ENCODE measurements at regions not wholly inside any gene's neighbourhood (a gene's known extent, or its start where the extent isn't known, plus 50 kb on each side); places are given as distances from the start of the nearest gene placed in this dataset.

GRCh38 chr9:1554081-1555035, 460.8 kb upstream of the SMARCA2 start:
- TF ChIP-seq EZH2 (IDR thresholded peaks at IDR 0.05; ENCODE audit: borderline replicate concordance, low read length) = no peak
- TF ChIP-seq CTCF (IDR thresholded peaks at IDR 0.05; ENCODE audit: low read length) = no peak

Data from OCI-LY1 (cell line).